ENCODE measurements at regions not wholly inside any gene's neighbourhood (a gene's known extent, or its start where the extent isn't known, plus 50 kb on each side); places are given as distances from the start of the nearest gene placed in this dataset.

DNA sequence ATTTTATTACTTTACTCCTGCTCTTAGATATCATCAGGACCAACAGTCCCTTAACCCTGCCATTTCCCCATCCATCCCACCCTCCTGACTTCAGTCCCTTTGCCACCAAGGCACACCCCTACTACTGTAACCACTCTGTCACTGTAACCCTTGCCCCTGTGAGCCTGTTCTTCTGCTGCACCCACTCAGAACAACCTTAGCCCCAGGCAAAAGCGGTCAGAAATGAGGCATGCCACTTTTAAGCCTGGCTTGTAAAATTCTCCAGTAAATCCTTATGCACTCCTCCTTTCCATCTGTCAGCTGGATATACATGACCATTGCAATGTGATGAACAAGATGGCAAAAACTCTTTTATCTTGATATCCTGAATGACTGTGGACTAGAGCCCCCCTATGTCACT is 555.0 kb upstream of the PLXNA2 start:
- no peaks in the 10 kb centered on the region for H3K9me3 ChIP-seq
- DNase-seq (ENCODE audit: extremely low spot score in 2 of 2), result no peak
- no peak overlapping the region for H3K27ac ChIP-seq
- H3K36me3 ChIP-seq, result no peaks in the 10 kb centered on the region
- no peaks in the 10 kb centered on the region for H3K4me1 ChIP-seq
- H3K4me3 ChIP-seq, result no peak overlapping the region
- H3K27me3 ChIP-seq, result no peaks in the 10 kb centered on the region
- TF ChIP-seq POLR2AphosphoS5 (IDR thresholded peaks at IDR 0.05; ENCODE audit: insufficient read depth in 1 of 2, low read depth in 1 of 2), result no peak
- TF ChIP-seq, protein P1, sequence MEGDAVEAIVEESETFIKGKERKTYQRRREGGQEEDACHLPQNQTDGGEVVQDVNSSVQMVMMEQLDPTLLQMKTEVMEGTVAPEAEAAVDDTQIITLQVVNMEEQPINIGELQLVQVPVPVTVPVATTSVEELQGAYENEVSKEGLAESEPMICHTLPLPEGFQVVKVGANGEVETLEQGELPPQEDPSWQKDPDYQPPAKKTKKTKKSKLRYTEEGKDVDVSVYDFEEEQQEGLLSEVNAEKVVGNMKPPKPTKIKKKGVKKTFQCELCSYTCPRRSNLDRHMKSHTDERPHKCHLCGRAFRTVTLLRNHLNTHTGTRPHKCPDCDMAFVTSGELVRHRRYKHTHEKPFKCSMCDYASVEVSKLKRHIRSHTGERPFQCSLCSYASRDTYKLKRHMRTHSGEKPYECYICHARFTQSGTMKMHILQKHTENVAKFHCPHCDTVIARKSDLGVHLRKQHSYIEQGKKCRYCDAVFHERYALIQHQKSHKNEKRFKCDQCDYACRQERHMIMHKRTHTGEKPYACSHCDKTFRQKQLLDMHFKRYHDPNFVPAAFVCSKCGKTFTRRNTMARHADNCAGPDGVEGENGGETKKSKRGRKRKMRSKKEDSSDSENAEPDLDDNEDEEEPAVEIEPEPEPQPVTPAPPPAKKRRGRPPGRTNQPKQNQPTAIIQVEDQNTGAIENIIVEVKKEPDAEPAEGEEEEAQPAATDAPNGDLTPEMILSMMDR (IDR thresholded peaks at IDR 0.05), result no peak
- no peak for TF ChIP-seq POLR2A (IDR thresholded peaks at IDR 0.05)
- intact Hi-C loops (cut with DNase I), result no loop called here

GRCh38 chr1:208803011-208803811 is 559.0 kb upstream of the PLXNA2 start:
- H3K4me1 ChIP-seq, result no peaks in the 10 kb centered on the region
- H3K4me3 ChIP-seq, result no peak overlapping the region
- H3K36me3 ChIP-seq, result no peaks in the 10 kb centered on the region
- no peaks in the 10 kb centered on the region for H3K9me3 ChIP-seq
- no peak for DNase-seq (ENCODE audit: extremely low spot score in 2 of 2)
- intact Hi-C loops (cut with DNase I), result no loop called here
- no peak overlapping the region for H3K27ac ChIP-seq
- no peak for TF ChIP-seq POLR2A (IDR thresholded peaks at IDR 0.05)
- TF ChIP-seq, protein P1 (IDR thresholded peaks at IDR 0.05), result no peak
- no peak for TF ChIP-seq POLR2AphosphoS5 (IDR thresholded peaks at IDR 0.05; ENCODE audit: insufficient read depth in 1 of 2, low read depth in 1 of 2)
- H3K27me3 ChIP-seq, result no peaks in the 10 kb centered on the region

GRCh38 chr1:208807446-208808127 is 563.4 kb upstream of the PLXNA2 start:
- H3K27ac ChIP-seq, result no peak overlapping the region
- TF ChIP-seq, protein P1 (IDR thresholded peaks at IDR 0.05), result no peak
- TF ChIP-seq POLR2A (IDR thresholded peaks at IDR 0.05) (no peak), POLR2AphosphoS5 (IDR thresholded peaks at IDR 0.05; ENCODE audit: insufficient read depth in 1 of 2, low read depth in 1 of 2) (no peak)
- DNase-seq (ENCODE audit: extremely low spot score in 2 of 2), result no peak

DNA sequence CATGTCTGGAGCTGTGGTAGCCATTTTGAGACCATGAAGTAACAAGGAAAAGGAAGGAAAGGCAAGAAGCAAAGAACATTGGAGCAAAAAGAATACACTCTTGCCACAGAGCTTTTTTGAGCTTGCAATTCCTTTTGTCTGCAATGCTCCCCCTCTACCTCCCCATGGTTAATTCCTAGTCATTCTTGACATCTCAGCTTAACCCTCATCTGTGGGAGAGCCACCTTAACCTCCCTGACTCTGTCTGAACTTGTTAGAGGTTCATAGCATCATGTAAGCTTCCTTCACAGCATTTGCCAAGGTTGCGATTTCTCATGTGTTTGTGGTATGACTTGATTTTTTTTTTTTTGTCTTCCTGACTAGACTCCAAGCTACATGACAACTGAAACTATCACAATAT is 564.1 kb upstream of the PLXNA2 start:
- H3K27ac ChIP-seq, result no peak overlapping the region
- no peaks in the 10 kb centered on the region for H3K27me3 ChIP-seq
- intact Hi-C loops (cut with DNase I), result no loop called here
- no peak overlapping the region for H3K4me3 ChIP-seq
- TF ChIP-seq POLR2A (IDR thresholded peaks at IDR 0.05) (no peak), POLR2AphosphoS5 (IDR thresholded peaks at IDR 0.05; ENCODE audit: insufficient read depth in 1 of 2, low read depth in 1 of 2) (no peak)
- TF ChIP-seq, protein P1 (IDR thresholded peaks at IDR 0.05), result no peak
- DNase-seq (ENCODE audit: extremely low spot score in 2 of 2), result no peak
- no peaks in the 10 kb centered on the region for H3K36me3 ChIP-seq
- no peaks in the 10 kb centered on the region for H3K4me1 ChIP-seq
- no peaks in the 10 kb centered on the region for H3K9me3 ChIP-seq

More at GRCh38 chr1:208807446-208808127, 563.4 kb upstream of the PLXNA2 start:
- intact Hi-C loops (cut with DNase I), result no loop called here
- no peaks in the 10 kb centered on the region for H3K27me3 ChIP-seq
- no peaks in the 10 kb centered on the region for H3K4me1 ChIP-seq
- H3K9me3 ChIP-seq, result no peaks in the 10 kb centered on the region
- H3K36me3 ChIP-seq, result no peaks in the 10 kb centered on the region
- no peak overlapping the region for H3K4me3 ChIP-seq

GRCh38 chr1:208809876-208810275 is 565.7 kb upstream of the PLXNA2 start:
- Histone ChIP-seq H3K27ac (no peak overlapping the region), H3K36me3 (no peaks in the 10 kb centered on the region), H3K9me3 (no peaks in the 10 kb centered on the region), H3K4me1 (no peaks in the 10 kb centered on the region), H3K27me3 (no peaks in the 10 kb centered on the region), H3K4me3 (no peak overlapping the region)
- no peak for DNase-seq (ENCODE audit: extremely low spot score in 2 of 2)
- intact Hi-C loops (cut with DNase I), result no loop called here
- TF ChIP-seq, protein P1 (IDR thresholded peaks at IDR 0.05), result no peak
- TF ChIP-seq POLR2AphosphoS5 (IDR thresholded peaks at IDR 0.05; ENCODE audit: insufficient read depth in 1 of 2, low read depth in 1 of 2) (no peak), POLR2A (IDR thresholded peaks at IDR 0.05) (no peak)
